ENCODE measurements at regions not wholly inside any gene's neighbourhood (a gene's known extent, or its start where the extent isn't known, plus 50 kb on each side); places are given as distances from the start of the nearest gene placed in this dataset.

DNA sequence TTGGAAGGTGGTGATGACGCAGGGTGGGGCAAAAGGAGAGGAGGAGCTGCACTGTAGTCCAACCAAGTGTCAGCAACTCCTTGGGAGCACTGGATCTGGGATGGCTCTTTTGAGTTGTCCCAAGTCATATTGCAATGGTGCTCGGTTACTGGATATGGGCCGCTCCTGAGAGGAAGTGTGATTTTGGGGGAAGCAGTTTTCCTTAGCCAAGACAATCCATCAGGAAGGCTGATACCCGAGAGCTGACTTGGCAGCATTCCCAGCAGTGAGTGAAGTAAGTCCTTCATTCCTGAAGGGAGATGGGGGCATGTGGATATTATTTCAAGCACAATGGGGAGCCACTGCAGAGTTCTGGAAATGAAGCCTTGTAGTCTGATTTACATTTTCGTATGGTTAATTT, 354.1 kb downstream of the RFPL4B start (continued):
- TF ChIP-seq, protein P1, sequence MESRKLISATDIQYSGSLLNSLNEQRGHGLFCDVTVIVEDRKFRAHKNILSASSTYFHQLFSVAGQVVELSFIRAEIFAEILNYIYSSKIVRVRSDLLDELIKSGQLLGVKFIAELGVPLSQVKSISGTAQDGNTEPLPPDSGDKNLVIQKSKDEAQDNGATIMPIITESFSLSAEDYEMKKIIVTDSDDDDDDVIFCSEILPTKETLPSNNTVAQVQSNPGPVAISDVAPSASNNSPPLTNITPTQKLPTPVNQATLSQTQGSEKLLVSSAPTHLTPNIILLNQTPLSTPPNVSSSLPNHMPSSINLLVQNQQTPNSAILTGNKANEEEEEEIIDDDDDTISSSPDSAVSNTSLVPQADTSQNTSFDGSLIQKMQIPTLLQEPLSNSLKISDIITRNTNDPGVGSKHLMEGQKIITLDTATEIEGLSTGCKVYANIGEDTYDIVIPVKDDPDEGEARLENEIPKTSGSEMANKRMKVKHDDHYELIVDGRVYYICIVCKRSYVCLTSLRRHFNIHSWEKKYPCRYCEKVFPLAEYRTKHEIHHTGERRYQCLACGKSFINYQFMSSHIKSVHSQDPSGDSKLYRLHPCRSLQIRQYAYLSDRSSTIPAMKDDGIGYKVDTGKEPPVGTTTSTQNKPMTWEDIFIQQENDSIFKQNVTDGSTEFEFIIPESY (IDR thresholded peaks at IDR 0.05; ENCODE audit: borderline replicate concordance, low read depth) = no peak

GRCh38 chr6:112710710-112711109, 363.6 kb downstream of the RFPL4B start:
- WGBS (ENCODE audit: low lambda C conversion rate) = 63% methylated on average over 2 of the region's 2 CpGs
- no peaks in the 10 kb centered on the region for H3K9me2 ChIP-seq
- ChIA-PET CTCF (no interaction called here), POLR2A (no interaction called here)
- no peak overlapping the region for H3K27ac ChIP-seq (ENCODE audit: low read depth in 2 of 2, low read length in 1 of 2)
- no peaks in the 10 kb centered on the region for H3K9me3 ChIP-seq
- TF ChIP-seq TEAD4 (IDR thresholded peaks at IDR 0.05; ENCODE audit: borderline replicate concordance, insufficient read depth) (no peak), MXI1 (IDR thresholded peaks at IDR 0.05; ENCODE audit: low read depth, low read length) (no peak), EZH2phosphoT487 (IDR thresholded peaks at IDR 0.05; ENCODE audit: borderline replicate concordance, low read depth) (no peak), SIN3A (IDR thresholded peaks at IDR 0.05; ENCODE audit: borderline replicate concordance, low read depth, low read length) (no peak), RXRA (IDR thresholded peaks at IDR 0.05; ENCODE audit: borderline replicate concordance, low read depth) (no peak), GATA2 (CRISPR knock-in tag; IDR thresholded peaks at IDR 0.05) (no peak), RAD21 (IDR thresholded peaks at IDR 0.05; ENCODE audit: low read length) (no peak), GABPA (IDR thresholded peaks at IDR 0.05; ENCODE audit: low read depth) (no peak), CHD2 (IDR thresholded peaks at IDR 0.05; ENCODE audit: low read length, partially characterized antibody) (no peak), FOXJ3 (CRISPR knock-in tag; IDR thresholded peaks at IDR 0.05) (no peak), JUND (IDR thresholded peaks at IDR 0.05) (no peak), EP300 (IDR thresholded peaks at IDR 0.05; ENCODE audit: borderline replicate concordance in 1 of 2, low read depth in 1 of 2, low read length in 1 of 2) (no peak), RFX5 (IDR thresholded peaks at IDR 0.05; ENCODE audit: low read length) (no peak), NFIC (IDR thresholded peaks at IDR 0.05; ENCODE audit: borderline replicate concordance) (no peak), RCOR1 (IDR thresholded peaks at IDR 0.05; ENCODE audit: low read length) (no peak), ELF1 (IDR thresholded peaks at IDR 0.05) (no peak)
- TF ChIP-seq, protein P2, sequence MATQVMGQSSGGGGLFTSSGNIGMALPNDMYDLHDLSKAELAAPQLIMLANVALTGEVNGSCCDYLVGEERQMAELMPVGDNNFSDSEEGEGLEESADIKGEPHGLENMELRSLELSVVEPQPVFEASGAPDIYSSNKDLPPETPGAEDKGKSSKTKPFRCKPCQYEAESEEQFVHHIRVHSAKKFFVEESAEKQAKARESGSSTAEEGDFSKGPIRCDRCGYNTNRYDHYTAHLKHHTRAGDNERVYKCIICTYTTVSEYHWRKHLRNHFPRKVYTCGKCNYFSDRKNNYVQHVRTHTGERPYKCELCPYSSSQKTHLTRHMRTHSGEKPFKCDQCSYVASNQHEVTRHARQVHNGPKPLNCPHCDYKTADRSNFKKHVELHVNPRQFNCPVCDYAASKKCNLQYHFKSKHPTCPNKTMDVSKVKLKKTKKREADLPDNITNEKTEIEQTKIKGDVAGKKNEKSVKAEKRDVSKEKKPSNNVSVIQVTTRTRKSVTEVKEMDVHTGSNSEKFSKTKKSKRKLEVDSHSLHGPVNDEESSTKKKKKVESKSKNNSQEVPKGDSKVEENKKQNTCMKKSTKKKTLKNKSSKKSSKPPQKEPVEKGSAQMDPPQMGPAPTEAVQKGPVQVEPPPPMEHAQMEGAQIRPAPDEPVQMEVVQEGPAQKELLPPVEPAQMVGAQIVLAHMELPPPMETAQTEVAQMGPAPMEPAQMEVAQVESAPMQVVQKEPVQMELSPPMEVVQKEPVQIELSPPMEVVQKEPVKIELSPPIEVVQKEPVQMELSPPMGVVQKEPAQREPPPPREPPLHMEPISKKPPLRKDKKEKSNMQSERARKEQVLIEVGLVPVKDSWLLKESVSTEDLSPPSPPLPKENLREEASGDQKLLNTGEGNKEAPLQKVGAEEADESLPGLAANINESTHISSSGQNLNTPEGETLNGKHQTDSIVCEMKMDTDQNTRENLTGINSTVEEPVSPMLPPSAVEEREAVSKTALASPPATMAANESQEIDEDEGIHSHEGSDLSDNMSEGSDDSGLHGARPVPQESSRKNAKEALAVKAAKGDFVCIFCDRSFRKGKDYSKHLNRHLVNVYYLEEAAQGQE (IDR thresholded peaks at IDR 0.05; ENCODE audit: low read depth, low read length) = no peak
- TF ChIP-seq, protein P3, sequence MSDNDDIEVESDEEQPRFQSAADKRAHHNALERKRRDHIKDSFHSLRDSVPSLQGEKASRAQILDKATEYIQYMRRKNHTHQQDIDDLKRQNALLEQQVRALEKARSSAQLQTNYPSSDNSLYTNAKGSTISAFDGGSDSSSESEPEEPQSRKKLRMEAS (IDR thresholded peaks at IDR 0.05; ENCODE audit: low read depth) = no peak
- TF ChIP-seq, protein P4, sequence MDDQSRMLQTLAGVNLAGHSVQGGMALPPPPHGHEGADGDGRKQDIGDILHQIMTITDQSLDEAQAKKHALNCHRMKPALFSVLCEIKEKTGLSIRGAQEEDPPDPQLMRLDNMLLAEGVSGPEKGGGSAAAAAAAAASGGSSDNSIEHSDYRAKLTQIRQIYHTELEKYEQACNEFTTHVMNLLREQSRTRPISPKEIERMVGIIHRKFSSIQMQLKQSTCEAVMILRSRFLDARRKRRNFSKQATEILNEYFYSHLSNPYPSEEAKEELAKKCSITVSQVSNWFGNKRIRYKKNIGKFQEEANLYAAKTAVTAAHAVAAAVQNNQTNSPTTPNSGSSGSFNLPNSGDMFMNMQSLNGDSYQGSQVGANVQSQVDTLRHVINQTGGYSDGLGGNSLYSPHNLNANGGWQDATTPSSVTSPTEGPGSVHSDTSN (IDR thresholded peaks at IDR 0.05) = no peak
- H3K9ac ChIP-seq = no peak overlapping the region
- H3K4me2 ChIP-seq = no peak overlapping the region
- no peaks in the 10 kb centered on the region for H3K79me2 ChIP-seq (ENCODE audit: insufficient read depth)
- H3K27me3 ChIP-seq (ENCODE audit: insufficient read depth) = no peaks in the 10 kb centered on the region
- H2AFZ ChIP-seq (ENCODE audit: low read depth) = no peak overlapping the region
- H4K20me1 ChIP-seq (ENCODE audit: insufficient read depth) = no peaks in the 10 kb centered on the region
- DNase-seq = no peak
- no peaks in the 10 kb centered on the region for H3K36me3 ChIP-seq (replicated peaks in 1 of 2; ENCODE audit: control insufficient read depth in 1 of 2, insufficient read depth in 2 of 2, low read length in 1 of 2)
- no peak overlapping the region for H3K4me3 ChIP-seq (ENCODE audit: low read depth in 2 of 2, low read length in 1 of 2)
- H3F3A ChIP-seq (replicated peaks; ENCODE audit: insufficient read depth) = no peaks in the 10 kb centered on the region
- no peaks in the 10 kb centered on the region for H3K4me1 ChIP-seq (ENCODE audit: control insufficient read depth in 1 of 2, insufficient read depth in 2 of 2, low read depth in 1 of 2, low read length in 1 of 2)

All from SK-N-SH (cell line).